ENCODE measurements at regions not wholly inside any gene's neighbourhood (a gene's known extent, or its start where the extent isn't known, plus 50 kb on each side); places are given as distances from the start of the nearest gene placed in this dataset.

- Histone ChIP-seq H3K27ac (ENCODE audit: low read depth, low read length, severe bottlenecking) (no peak overlapping the region), H3K9me3 (ENCODE audit: control insufficient read depth, low read length) (peaks cover 3% of the 10 kb centered on the region), H3K36me3 (ENCODE audit: control insufficient read depth, insufficient read depth, low read length) (no peaks in the 10 kb centered on the region), H3K4me3 (ENCODE audit: extremely low read depth, insufficient read depth, low read length, poor library complexity, severe bottlenecking) (no peak overlapping the region), H3K4me1 (ENCODE audit: control insufficient read depth, insufficient read depth, low read length, poor library complexity, severe bottlenecking) (peaks cover 5% of the 10 kb centered on the region)
- 83 to 90% methylated on average over 6 to 9 of the region's 9 CpGs for WGBS, 2 experiments (ENCODE audit: insufficient coverage in 2 of 2)
Measured at GRCh38 chr7:1370738-1371137, 88.5 kb downstream of the MICALL2 start.

GRCh38 chr7:1372063-1372462 lies 87.2 kb downstream of the MICALL2 start:
- no peak overlapping the region for H3K27ac ChIP-seq (ENCODE audit: low read depth, low read length, severe bottlenecking)
- H3K4me1 ChIP-seq (ENCODE audit: control insufficient read depth, insufficient read depth, low read length, poor library complexity, severe bottlenecking): peaks cover 5% of the 10 kb centered on the region
- 87 to 100% methylated on average over 1 to 4 of the region's 6 CpGs for WGBS, 2 experiments (ENCODE audit: insufficient coverage in 2 of 2)
- no peaks in the 10 kb centered on the region for H3K36me3 ChIP-seq (ENCODE audit: control insufficient read depth, insufficient read depth, low read length)
- H3K4me3 ChIP-seq (ENCODE audit: extremely low read depth, insufficient read depth, low read length, poor library complexity, severe bottlenecking): no peak overlapping the region
- H3K9me3 ChIP-seq (ENCODE audit: control insufficient read depth, low read length): no peaks in the 10 kb centered on the region

- Histone ChIP-seq H3K27ac (ENCODE audit: low read depth, low read length, severe bottlenecking) (no peak overlapping the region), H3K36me3 (ENCODE audit: control insufficient read depth, insufficient read depth, low read length) (no peaks in the 10 kb centered on the region), H3K4me3 (ENCODE audit: extremely low read depth, insufficient read depth, low read length, poor library complexity, severe bottlenecking) (no peak overlapping the region), H3K4me1 (ENCODE audit: control insufficient read depth, insufficient read depth, low read length, poor library complexity, severe bottlenecking) (peaks cover 5% of the 10 kb centered on the region), H3K9me3 (ENCODE audit: control insufficient read depth, low read length) (no peaks in the 10 kb centered on the region)
- 82 to 85% methylated on average over 18 to 22 of the region's 23 CpGs for WGBS, 2 experiments (ENCODE audit: insufficient coverage in 2 of 2)
Measured at GRCh38 chr7:1372671-1373379, 86.4 kb downstream of the MICALL2 start.

- 72% methylated on average over 17 to 19 of the region's 21 CpGs for WGBS, 2 experiments (ENCODE audit: insufficient coverage in 2 of 2)
- Histone ChIP-seq H3K36me3 (ENCODE audit: control insufficient read depth, insufficient read depth, low read length) (no peaks in the 10 kb centered on the region), H3K4me1 (ENCODE audit: control insufficient read depth, insufficient read depth, low read length, poor library complexity, severe bottlenecking) (no peaks in the 10 kb centered on the region), H3K4me3 (ENCODE audit: extremely low read depth, insufficient read depth, low read length, poor library complexity, severe bottlenecking) (no peak overlapping the region), H3K9me3 (ENCODE audit: control insufficient read depth, low read length) (no peaks in the 10 kb centered on the region), H3K27ac (ENCODE audit: low read depth, low read length, severe bottlenecking) (no peak overlapping the region)
Measured at GRCh38 chr7:1377111-1377909, 82.0 kb downstream of the MICALL2 start.

- H3K36me3 ChIP-seq (ENCODE audit: control insufficient read depth, insufficient read depth, low read length): no peaks in the 10 kb centered on the region
- no peaks in the 10 kb centered on the region for H3K4me1 ChIP-seq (ENCODE audit: control insufficient read depth, insufficient read depth, low read length, poor library complexity, severe bottlenecking)
- H3K9me3 ChIP-seq (ENCODE audit: control insufficient read depth, low read length): no peaks in the 10 kb centered on the region
- WGBS, 2 experiments (ENCODE audit: insufficient coverage in 2 of 2): 79 to 85% methylated on average over 3 of the region's 3 CpGs
- H3K27ac ChIP-seq (ENCODE audit: low read depth, low read length, severe bottlenecking): no peak overlapping the region
- H3K4me3 ChIP-seq (ENCODE audit: extremely low read depth, insufficient read depth, low read length, poor library complexity, severe bottlenecking): no peak overlapping the region
Measured at GRCh38 chr7:1378610-1379601, 80.4 kb downstream of the MICALL2 start.

DNA sequence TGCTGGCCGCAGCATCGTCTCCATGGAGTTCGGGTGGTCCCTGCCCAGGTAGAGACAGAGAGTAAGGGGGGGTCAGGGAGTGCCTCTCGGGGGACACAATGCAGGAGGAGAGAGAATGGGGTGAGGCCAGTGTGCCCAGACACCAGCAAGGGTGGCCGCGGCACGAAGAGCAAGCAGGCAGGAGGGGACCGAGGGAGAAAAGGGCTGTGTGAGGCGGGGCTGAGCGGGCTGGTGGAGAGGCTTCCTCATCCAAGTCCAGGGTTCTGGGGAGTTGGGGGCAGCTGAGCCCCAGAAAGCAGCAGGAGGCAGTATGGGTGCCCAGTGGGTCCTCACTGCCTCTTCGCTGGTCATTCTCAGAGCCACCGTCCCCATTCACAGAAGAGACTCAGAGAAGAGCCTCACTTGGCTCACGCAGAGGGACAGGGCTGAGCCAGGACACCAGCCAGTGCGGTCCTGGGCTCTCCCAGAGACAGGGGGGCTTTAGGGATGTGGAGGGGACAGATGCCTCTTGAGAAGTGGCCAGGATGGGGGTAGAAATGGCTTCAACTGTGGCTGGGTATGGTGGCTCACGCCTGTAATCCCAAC lies 78.9 kb downstream of the MICALL2 start:
- no peaks in the 10 kb centered on the region for H3K36me3 ChIP-seq (ENCODE audit: control insufficient read depth, insufficient read depth, low read length)
- H3K4me1 ChIP-seq (ENCODE audit: control insufficient read depth, insufficient read depth, low read length, poor library complexity, severe bottlenecking): no peaks in the 10 kb centered on the region
- 63 to 82% methylated on average over 8 to 12 of the region's 15 CpGs for WGBS, 2 experiments (ENCODE audit: insufficient coverage in 2 of 2)
- no peak overlapping the region for H3K4me3 ChIP-seq (ENCODE audit: extremely low read depth, insufficient read depth, low read length, poor library complexity, severe bottlenecking)
- H3K9me3 ChIP-seq (ENCODE audit: control insufficient read depth, low read length): no peaks in the 10 kb centered on the region
- no peak overlapping the region for H3K27ac ChIP-seq (ENCODE audit: low read depth, low read length, severe bottlenecking)

- Histone ChIP-seq H3K27ac (ENCODE audit: low read depth, low read length, severe bottlenecking) (no peak overlapping the region), H3K4me3 (ENCODE audit: extremely low read depth, insufficient read depth, low read length, poor library complexity, severe bottlenecking) (no peak overlapping the region), H3K9me3 (ENCODE audit: control insufficient read depth, low read length) (no peaks in the 10 kb centered on the region), H3K4me1 (ENCODE audit: control insufficient read depth, insufficient read depth, low read length, poor library complexity, severe bottlenecking) (no peaks in the 10 kb centered on the region), H3K36me3 (ENCODE audit: control insufficient read depth, insufficient read depth, low read length) (no peaks in the 10 kb centered on the region)
- WGBS, 2 experiments (ENCODE audit: insufficient coverage in 2 of 2): 72 to 87% methylated on average over 4 to 11 of the region's 18 CpGs
Measured at GRCh38 chr7:1380821-1381580, 78.3 kb downstream of the MICALL2 start.

DNA sequence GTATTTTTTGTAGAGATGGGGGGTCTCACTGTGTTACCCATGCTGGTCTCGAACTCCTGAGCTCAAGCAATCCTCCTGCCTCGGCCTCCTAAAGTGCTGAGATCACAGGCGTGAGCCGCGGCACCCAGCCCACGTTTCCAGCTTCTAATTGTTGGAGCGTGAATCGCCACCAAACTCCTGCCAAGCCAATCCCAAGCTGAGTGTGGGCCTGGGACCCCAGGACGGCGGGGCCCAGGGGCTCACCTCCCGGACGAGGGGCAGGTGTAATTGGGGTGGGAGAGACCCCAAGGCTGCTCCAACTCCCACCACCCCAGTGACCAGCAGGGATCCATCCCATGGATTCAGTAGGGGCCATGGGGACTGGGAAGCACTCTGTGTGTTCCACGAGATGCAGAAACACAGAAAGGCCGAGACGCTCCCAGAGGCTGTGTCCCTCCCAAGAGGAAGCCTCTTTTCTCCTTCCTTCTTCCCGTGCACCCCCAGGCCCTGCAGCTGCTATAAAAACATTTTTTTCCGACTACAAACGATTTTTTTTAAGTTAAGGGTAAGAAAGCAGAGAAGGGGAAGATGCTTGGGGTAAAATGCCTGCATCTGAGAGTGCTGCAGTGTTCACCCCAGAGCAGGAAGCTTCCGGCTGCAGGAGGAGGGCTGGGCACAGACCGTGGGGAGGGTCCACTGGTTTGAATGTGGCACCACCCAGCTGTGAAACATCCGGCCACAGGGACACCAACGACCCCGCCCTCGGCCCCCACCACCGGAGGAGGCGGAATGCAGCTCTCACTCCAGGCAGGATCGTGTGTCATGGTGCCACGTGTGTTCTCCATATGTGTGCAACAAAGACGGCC lies 76.5 kb downstream of the MICALL2 start:
- Histone ChIP-seq H3K36me3 (ENCODE audit: control insufficient read depth, insufficient read depth, low read length) (no peaks in the 10 kb centered on the region), H3K9me3 (ENCODE audit: control insufficient read depth, low read length) (no peaks in the 10 kb centered on the region), H3K4me3 (ENCODE audit: extremely low read depth, insufficient read depth, low read length, poor library complexity, severe bottlenecking) (no peak overlapping the region), H3K4me1 (ENCODE audit: control insufficient read depth, insufficient read depth, low read length, poor library complexity, severe bottlenecking) (no peaks in the 10 kb centered on the region), H3K27ac (ENCODE audit: low read depth, low read length, severe bottlenecking) (no peak overlapping the region)
- WGBS, 2 experiments (ENCODE audit: insufficient coverage in 2 of 2): 80% methylated on average over 17 to 25 of the region's 29 CpGs

- no peaks in the 10 kb centered on the region for H3K9me3 ChIP-seq (ENCODE audit: control insufficient read depth, low read length)
- no peaks in the 10 kb centered on the region for H3K36me3 ChIP-seq (ENCODE audit: control insufficient read depth, insufficient read depth, low read length)
- no peak overlapping the region for H3K27ac ChIP-seq (ENCODE audit: low read depth, low read length, severe bottlenecking)
- 85 to 87% methylated on average over 29 to 30 of the region's 30 CpGs for WGBS, 2 experiments (ENCODE audit: insufficient coverage in 2 of 2)
- no peak overlapping the region for H3K4me3 ChIP-seq (ENCODE audit: extremely low read depth, insufficient read depth, low read length, poor library complexity, severe bottlenecking)
- no peaks in the 10 kb centered on the region for H3K4me1 ChIP-seq (ENCODE audit: control insufficient read depth, insufficient read depth, low read length, poor library complexity, severe bottlenecking)
Measured at GRCh38 chr7:1383398-1384112, 75.7 kb downstream of the MICALL2 start.
